H1 (cell line): ENCODE measurements at regions not wholly inside any gene's neighbourhood (a gene's known extent, or its start where the extent isn't known, plus 50 kb on each side); places are given as distances from the start of the nearest gene placed in this dataset.

Experiments
- CTCF ChIA-PET: fragments of 300-600 bp; sonication (Branson Sonifier 250); formaldehyde crosslinking; loops from one replicate; lab custom pipeline; 2021; ENCODE audit not compliant: partially characterized antibody; lab: Charles Lee
- POLR2A ChIA-PET: fragments of 300-600 bp; sonication (Branson Sonifier 250); formaldehyde crosslinking; loops from one replicate; lab custom pipeline; 2021; ENCODE audit warnings: inconsistent platforms; ENCODE audit not compliant: partially characterized antibody; lab: Charles Lee
- DNase-seq, 2 experiments: peaks; one replicate each; pipeline versions ENCODE4 v3.0.0 to v3.0.0-alpha.2; 2010 to 2022; ENCODE audit warnings: low spot score in 2 of 2, low read depth in 1 of 2, mixed read lengths in 1 of 2
- FAIRE-seq: peaks from 2 replicates; lab custom pipeline; 2011; peaks lifted over from hg19 to GRCh38; lab: Jason Lieb, UNC
- H2AFZ ChIP-seq: 2 replicates; pipeline ENCODE4 v1.8.1; 2012; ENCODE audit warnings: low read length, inconsistent platforms
- H2AK5ac ChIP-seq: 2 replicates; pipeline ENCODE4 v1.6.1; 2013; ENCODE audit warnings: low read depth, low read length
- H2BK120ac ChIP-seq: replicated peaks from 2 replicates; pipeline ENCODE3; 2013; ENCODE audit warnings: low read depth, low read length, inconsistent platforms
- H2BK12ac ChIP-seq: 2 replicates; pipeline ENCODE4 v1.6.1; 2013; ENCODE audit warnings: low read depth, low read length
- H2BK15ac ChIP-seq: 2 replicates; pipeline ENCODE4 v1.6.1; 2013; ENCODE audit warnings: low read length
- H2BK20ac ChIP-seq: 2 replicates; pipeline ENCODE4 v1.6.1; 2013; ENCODE audit warnings: low read length
- H2BK5ac ChIP-seq: 2 replicates; pipeline ENCODE4 v1.6.1; 2013; ENCODE audit warnings: low read depth, low read length
- H3K14ac ChIP-seq: 2 replicates; pipeline ENCODE4 v1.6.1; 2013; ENCODE audit warnings: inconsistent platforms; ENCODE audit not compliant: insufficient read length
- H3K18ac ChIP-seq: 2 replicates; pipeline ENCODE4 v1.6.1; 2013; ENCODE audit warnings: low read length; ENCODE audit errors: extremely low read depth
- H3K23ac ChIP-seq: 2 replicates; pipeline ENCODE4 v1.6.1; 2013; ENCODE audit warnings: inconsistent platforms; ENCODE audit not compliant: insufficient read length
- H3K23me2 ChIP-seq: 2 replicates; pipeline ENCODE4 v1.6.1; 2013; ENCODE audit warnings: low read depth, low read length
- H3K27ac ChIP-seq: 2 replicates; pipeline ENCODE4 v1.6.1; 2011; ENCODE audit warnings: low read depth, low read length, inconsistent platforms
- H3K27me3 ChIP-seq, 4 experiments: replicated peaks in 1 of 4; 1 replicate in 1 of 4; 2 replicates in 3 of 4; pipeline versions ENCODE4 v1.6.1 to v1.8.1; 2011 to 2013; ENCODE audit warnings: low read length in 3 of 4, mild to moderate bottlenecking in 3 of 4, inconsistent platforms in 2 of 4, mixed read lengths in 2 of 4, moderate library complexity in 1 of 4; ENCODE audit not compliant: control insufficient read depth in 3 of 4, insufficient read depth in 3 of 4; ENCODE audit errors: extremely low read depth in 1 of 4
- H3K36me3 ChIP-seq, 4 experiments: 2 replicates each; pipeline versions ENCODE4 v1.6.1 to v1.8.1; 2011 to 2013; ENCODE audit warnings: mild to moderate bottlenecking in 4 of 4, low read length in 3 of 4, moderate library complexity in 2 of 4, control low read depth in 1 of 4, inconsistent platforms in 1 of 4; ENCODE audit not compliant: insufficient read depth in 4 of 4, control insufficient read depth in 2 of 4
- H3K4ac ChIP-seq: replicated peaks from 2 replicates; pipeline ENCODE3; 2013; ENCODE audit warnings: low read length, low read depth, mixed read lengths, inconsistent platforms; ENCODE audit not compliant: insufficient read length
- H3K4me1 ChIP-seq, 4 experiments: replicated peaks in 1 of 4; 1 replicate in 1 of 4; 2 replicates in 3 of 4; pipeline versions ENCODE4 v1.6.1 to v1.8.1; 2011 to 2013; ENCODE audit warnings: low read length in 3 of 4, inconsistent platforms in 2 of 4, mixed read lengths in 1 of 4; ENCODE audit not compliant: insufficient read depth in 4 of 4, control insufficient read depth in 3 of 4
- H3K4me2 ChIP-seq, 2 experiments: 2 replicates each; pipeline versions ENCODE4 v1.6.1 to v1.8.1; 2011 to 2013; ENCODE audit warnings: low read depth in 2 of 2, low read length in 2 of 2, control low read depth in 1 of 2, inconsistent platforms in 1 of 2, mild to moderate bottlenecking in 1 of 2; ENCODE audit not compliant: insufficient read depth in 1 of 2
- H3K4me3 ChIP-seq, 4 experiments: fragments of 200-600, 300-600 bp in 1 of 4; sonication (generic), shearing (Covaris generic), sonication (Bioruptor Twin) in 1 of 4; 2 replicates each; pipeline versions ENCODE4 v1.5.1 to v1.8.1; 2011 to 2016; ENCODE audit warnings: low read length in 4 of 4, low read depth in 3 of 4, control low read depth in 2 of 4, inconsistent platforms in 2 of 4, mild to moderate bottlenecking in 2 of 4, mixed read lengths in 1 of 4, moderate library complexity in 1 of 4; ENCODE audit not compliant: insufficient read depth in 2 of 4; ENCODE audit errors: extremely low read depth in 1 of 4
- H3K56ac ChIP-seq: replicated peaks from 2 replicates; pipeline ENCODE3; 2013; ENCODE audit warnings: low read depth, mild to moderate bottlenecking, mixed read lengths, low read length, inconsistent platforms; ENCODE audit not compliant: insufficient read length
- H3K79me1 ChIP-seq: 2 replicates; pipeline ENCODE4 v1.6.1; 2013; ENCODE audit warnings: low read depth, low read length, control low read depth
- H3K79me2 ChIP-seq, 2 experiments: 2 replicates each; pipeline versions ENCODE4 v1.6.1 to v1.8.1; 2012 to 2013; ENCODE audit warnings: low read length in 2 of 2, mild to moderate bottlenecking in 2 of 2, inconsistent platforms in 1 of 2; ENCODE audit not compliant: insufficient read depth in 2 of 2, control insufficient read depth in 1 of 2
- H3K9ac ChIP-seq, 4 experiments: replicated peaks in 1 of 4; 1 replicate in 1 of 4; 2 replicates in 3 of 4; pipeline versions ENCODE4 v1.6.1 to v1.8.1; 2011 to 2013; ENCODE audit warnings: low read depth in 3 of 4, low read length in 3 of 4, control low read depth in 2 of 4, mild to moderate bottlenecking in 2 of 4, moderate library complexity in 2 of 4, inconsistent platforms in 1 of 4; ENCODE audit errors: extremely low read depth in 1 of 4
- H3K9me3 ChIP-seq, 2 experiments: 2 replicates each; pipeline versions ENCODE4 v1.6.1 to v1.8.1; 2012 to 2013; ENCODE audit warnings: mild to moderate bottlenecking in 2 of 2, moderate library complexity in 2 of 2, control low read depth in 1 of 2, inconsistent platforms in 1 of 2, low read depth in 1 of 2, low read length in 1 of 2, mixed read lengths in 1 of 2; ENCODE audit not compliant: insufficient read depth in 2 of 2
- H4K20me1 ChIP-seq, 2 experiments: replicated peaks in 1 of 2; 2 replicates each; pipeline versions ENCODE3 to v1.8.1; 2011 to 2013; ENCODE audit warnings: inconsistent platforms in 2 of 2, low read length in 2 of 2, mild to moderate bottlenecking in 1 of 2; ENCODE audit not compliant: insufficient read depth in 2 of 2, control insufficient read depth in 1 of 2
- H4K5ac ChIP-seq: 2 replicates; pipeline ENCODE4 v1.6.1; 2013; ENCODE audit warnings: low read length, low read depth, mixed read lengths, inconsistent platforms; ENCODE audit not compliant: insufficient read length
- H4K8ac ChIP-seq: 2 replicates; pipeline ENCODE4 v1.8.0; 2013; ENCODE audit warnings: mild to moderate bottlenecking, moderate library complexity, low read length, inconsistent platforms; ENCODE audit not compliant: insufficient read depth; ENCODE audit errors: extremely low read depth
- H4K91ac ChIP-seq: replicated peaks from 2 replicates; pipeline ENCODE3; 2013; ENCODE audit warnings: low read length, mixed read lengths, inconsistent platforms; ENCODE audit not compliant: insufficient read length
- KDM4A ChIP-seq: IDR thresholded peaks from one replicate; pipeline ENCODE4 v1.7.1; 2012; ENCODE audit warnings: low read depth, mild to moderate bottlenecking, moderate library complexity, low read length, inconsistent platforms; ENCODE audit not compliant: severe bottlenecking
- POLR2A ChIP-seq, 2 experiments: IDR thresholded peaks; 1 replicate in 1 of 2; 2 replicates in 1 of 2; pipeline ENCODE4 v1.6.1; 2011; ENCODE audit warnings: low read depth in 2 of 2, low read length in 2 of 2, mild to moderate bottlenecking in 2 of 2; ENCODE audit errors: control extremely low read depth in 1 of 2
- POLR2AphosphoS5 ChIP-seq: IDR thresholded peaks from 2 replicates; pipeline ENCODE4 v1.6.1; 2011; ENCODE audit warnings: low read depth, low read length
- SP1 ChIP-seq: IDR thresholded peaks from 2 replicates; pipeline ENCODE4 v1.6.1; 2011; ENCODE audit warnings: low read depth, low read length
- WGBS, 2 experiments: shearing (Covaris generic) in 1 of 2; methylation state at CpG; one replicate each; pipeline versions ENCODE4 v1.1.6 to v1.1.7; 2013 to 2015; ENCODE audit warnings: low lambda C conversion rate in 2 of 2, mixed read lengths in 2 of 2, inconsistent platforms in 1 of 2, low coverage in 1 of 2, missing lambda C conversion rate in 1 of 2; ENCODE audit not compliant: insufficient replicate concordance in 2 of 2, insufficient coverage in 1 of 2, insufficient read length in 1 of 2; ENCODE audit errors: extremely low coverage in 1 of 2, missing lambda C conversion rate in 1 of 2; 5-methylcytosine and 5-hydroxymethylcytosine counted together
- TF ChIP-seq, protein P1 (sequence below): IDR thresholded peaks from 2 replicates; pipeline ENCODE4 v1.6.1; 2011; ENCODE audit warnings: low read length, improper control_type of control experiment

DNA sequence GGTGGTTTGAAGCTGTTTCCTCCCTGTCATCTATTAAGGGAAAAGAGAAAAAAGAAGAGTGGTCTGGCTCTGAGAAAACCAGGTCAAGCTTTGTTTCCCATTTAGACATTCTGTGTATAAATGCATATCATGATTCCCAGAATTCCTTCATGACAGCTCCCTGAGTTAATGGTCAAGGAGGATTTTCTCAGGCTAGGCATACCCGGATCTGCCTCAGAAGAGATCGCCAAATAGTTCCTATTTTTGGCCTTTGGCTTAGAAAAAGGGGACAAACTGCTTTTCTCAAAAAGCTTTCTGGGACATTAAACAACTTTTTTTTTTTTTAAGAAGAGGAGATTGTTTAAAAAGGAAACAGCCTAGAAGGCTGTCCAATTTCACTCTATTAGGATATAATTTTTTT, 53.5 kb upstream of the PIP4K2A start:
- ChIA-PET CTCF (interaction anchor here (0.6 to 1.1 kb wide), 4 partner anchors 11 to 233 kb away, joined by 3 to 4 read pairs (median 3); no protein-coding TSS in a partner anchor), POLR2A (interaction anchor here (0.6 kb wide), 1 partner anchor 193 kb away, joined by 3 read pairs; no protein-coding TSS in a partner anchor)
- H3K9me3 ChIP-seq: no peaks in the 10 kb centered on the region
- H3K56ac ChIP-seq: no peak overlapping the region
- H2BK5ac ChIP-seq: no peak overlapping the region
- H3K4me1 ChIP-seq: no peaks in the 10 kb centered on the region
- no peak overlapping the region for H3K9ac ChIP-seq
- H2BK15ac ChIP-seq: no peak overlapping the region
- TF ChIP-seq SP1: no peak
- TF ChIP-seq KDM4A: no peak
- TF ChIP-seq, protein P1, sequence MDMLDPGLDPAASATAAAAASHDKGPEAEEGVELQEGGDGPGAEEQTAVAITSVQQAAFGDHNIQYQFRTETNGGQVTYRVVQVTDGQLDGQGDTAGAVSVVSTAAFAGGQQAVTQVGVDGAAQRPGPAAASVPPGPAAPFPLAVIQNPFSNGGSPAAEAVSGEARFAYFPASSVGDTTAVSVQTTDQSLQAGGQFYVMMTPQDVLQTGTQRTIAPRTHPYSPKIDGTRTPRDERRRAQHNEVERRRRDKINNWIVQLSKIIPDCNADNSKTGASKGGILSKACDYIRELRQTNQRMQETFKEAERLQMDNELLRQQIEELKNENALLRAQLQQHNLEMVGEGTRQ: no peak
- TF ChIP-seq POLR2A (IDR thresholded peaks at IDR 0.05; ENCODE audit: control extremely low read depth in 1 of 2, low read depth in 2 of 2, low read length in 2 of 2): no peak
- TF ChIP-seq POLR2AphosphoS5: no peak
- no peaks in the 10 kb centered on the region; a peak in 1 of 7 replicates for H3K27me3 ChIP-seq
- no peak overlapping the region for H3K27ac ChIP-seq
- no peak overlapping the region for H2AFZ ChIP-seq
- no peak for DNase-seq
- no peak overlapping the region for H2BK120ac ChIP-seq
- no peak overlapping the region for H2BK12ac ChIP-seq
- H2BK20ac ChIP-seq: no peak overlapping the region
- H3K18ac ChIP-seq: no peak overlapping the region
- no peak overlapping the region for H4K5ac ChIP-seq
- WGBS, 2 experiments: 95% methylated on average over 2 of the region's 2 CpGs; no CpG with 5 or more reads in 1 of the 2 experiments
- no peak overlapping the region for H3K14ac ChIP-seq
- no peak overlapping the region for H3K4ac ChIP-seq
- no peak overlapping the region for H3K4me2 ChIP-seq
- no peak for FAIRE-seq
- H3K23me2 ChIP-seq: no peaks in the 10 kb centered on the region
- no peaks in the 10 kb centered on the region for H4K20me1 ChIP-seq
- no peak overlapping the region for H4K8ac ChIP-seq
- no peaks in the 10 kb centered on the region for H3K79me1 ChIP-seq
- no peak overlapping the region for H2AK5ac ChIP-seq
- no peak overlapping the region for H4K91ac ChIP-seq
- no peak overlapping the region for H3K4me3 ChIP-seq
- H3K36me3 ChIP-seq: no peaks in the 10 kb centered on the region
- H3K23ac ChIP-seq: no peak overlapping the region
- no peaks in the 10 kb centered on the region for H3K79me2 ChIP-seq
